ENCODE measurements at regions not wholly inside any gene's neighbourhood (a gene's known extent, or its start where the extent isn't known, plus 50 kb on each side); places are given as distances from the start of the nearest gene placed in this dataset.

- no peak overlapping the region for H2AFZ ChIP-seq (ENCODE audit: low read depth, low read length)
- H3K36me3 ChIP-seq (ENCODE audit: control insufficient read depth, insufficient read depth, low read length) = no peaks in the 10 kb centered on the region
- no peak overlapping the region for H3K9ac ChIP-seq (ENCODE audit: insufficient read depth in 1 of 2, low read depth in 2 of 2, low read length in 2 of 2)
- DNase-seq (ENCODE audit: extremely low read depth in 1 of 4, low spot score in 3 of 4) (no peak), FAIRE-seq (no peak), ATAC-seq (no peak)
- no peaks in the 10 kb centered on the region for H3K27me3 ChIP-seq (ENCODE audit: control insufficient read depth in 2 of 2, insufficient read depth in 2 of 2, low read length in 2 of 2)
- ChIA-PET POLR2A (no interaction called here), CTCF (ENCODE audit: low intra/inter-chr PET ratio) (no interaction called here)
- H3K4me2 ChIP-seq (ENCODE audit: insufficient read depth, low read length) = no peak overlapping the region
- no TSS peak for BruUV-seq (replicated peaks)
- no peaks in the 10 kb centered on the region for H3K9me1 ChIP-seq (ENCODE audit: control insufficient read depth, insufficient read depth, low read length)
- H3K4me3 ChIP-seq = no peak overlapping the region
- no peak overlapping the region for H3K27ac ChIP-seq (ENCODE audit: extremely low read depth, low read depth, low read length)
- intact Hi-C loops (cut with micrococcal nuclease) (no loop called here), in situ Hi-C loops (cut with MboI) (no loop called here)
- H3K9me3 ChIP-seq (replicated peaks; ENCODE audit: control insufficient read depth, insufficient read depth, low read depth, low read length) = no peaks in the 10 kb centered on the region
- H3K79me2 ChIP-seq (ENCODE audit: control insufficient read depth, insufficient read depth, low read length) = no peaks in the 10 kb centered on the region
- H3K4me1 ChIP-seq (replicated peaks in 1 of 2; ENCODE audit: control insufficient read depth in 2 of 2, insufficient read depth in 2 of 2, low read length in 2 of 2) = no peaks in the 10 kb centered on the region
- no peaks in the 10 kb centered on the region for H4K20me1 ChIP-seq (replicated peaks; ENCODE audit: control insufficient read depth, insufficient read depth, low read length)
- 0% methylated on average over 1 of the region's 1 CpG for WGBS (ENCODE audit: insufficient coverage, low coverage, missing lambda C conversion rate)
- TF ChIP-seq IRF2 (CRISPR knock-in tag; IDR thresholded peaks at IDR 0.05) (no peak), SRF (CRISPR knock-in tag; IDR thresholded peaks at IDR 0.05) (no peak), FOXA1 (IDR thresholded peaks at IDR 0.05; ENCODE audit: borderline replicate concordance) (no peak), ZBTB12 (CRISPR knock-in tag; IDR thresholded peaks at IDR 0.05) (no peak), MEIS2 (IDR thresholded peaks at IDR 0.05; ENCODE audit: partially characterized antibody) (no peak), SPI1 (IDR thresholded peaks at IDR 0.05; ENCODE audit: borderline replicate concordance, low read depth, low read length) (no peak), ATF1 (CRISPR knock-in tag; IDR thresholded peaks at IDR 0.05) (no peak), ATF1 (tag; IDR thresholded peaks at IDR 0.05) (no peak), BRCA1 (IDR thresholded peaks at IDR 0.05) (no peak), BRCA1 (CRISPR knock-in tag; IDR thresholded peaks at IDR 0.05) (no peak), ZKSCAN1 (IDR thresholded peaks at IDR 0.05; ENCODE audit: low read depth, low read length) (no peak), KLF6 (CRISPR knock-in tag; IDR thresholded peaks at IDR 0.05; ENCODE audit: borderline replicate concordance) (no peak), ATF6 (CRISPR knock-in tag; IDR thresholded peaks at IDR 0.05) (no peak), ZNF318 (IDR thresholded peaks at IDR 0.05; ENCODE audit: borderline replicate concordance in 1 of 2, low read depth in 1 of 2) (no peak)
These were observed 69.4 kb upstream of the KLF12 start for GRCh38 chr13:74203576-74203975.

All from K562 (cell line).